RWPE1 (cell line): ENCODE measurements at regions not wholly inside any gene's neighbourhood (a gene's known extent, or its start where the extent isn't known, plus 50 kb on each side); places are given as distances from the start of the nearest gene placed in this dataset.

Source experiments
- CTCF ChIA-PET: fragments of 350-600 bp; sonication (Branson Sonifier 250); formaldehyde crosslinking; extraction: SDS; loops from one replicate; lab custom pipeline; 2021; lab: Yijun Ruan, JAX
- POLR2A ChIA-PET: fragments of 400-600 bp; formaldehyde crosslinking; extraction: SDS; loops from one replicate; lab custom pipeline; 2020; ENCODE audit warnings: antibody characterized with exemption; ENCODE audit not compliant: low non-redundant PET; lab: Yijun Ruan, JAX
- DNase-seq: peaks from one replicate; pipeline ENCODE4 v3.0.0; 2012; ENCODE audit warnings: low spot score
- H3K27ac ChIP-seq: fragments of 450-650 bp; 2 replicates; pipeline ENCODE4 v1.5.1; 2017
- TF ChIP-seq, protein P1 (sequence below): fragments of 450-650 bp; conservative IDR thresholded peaks from 2 replicates; pipeline ENCODE4 v1.5.1; 2017; ENCODE audit warnings: low read depth, mild to moderate bottlenecking

DNA sequence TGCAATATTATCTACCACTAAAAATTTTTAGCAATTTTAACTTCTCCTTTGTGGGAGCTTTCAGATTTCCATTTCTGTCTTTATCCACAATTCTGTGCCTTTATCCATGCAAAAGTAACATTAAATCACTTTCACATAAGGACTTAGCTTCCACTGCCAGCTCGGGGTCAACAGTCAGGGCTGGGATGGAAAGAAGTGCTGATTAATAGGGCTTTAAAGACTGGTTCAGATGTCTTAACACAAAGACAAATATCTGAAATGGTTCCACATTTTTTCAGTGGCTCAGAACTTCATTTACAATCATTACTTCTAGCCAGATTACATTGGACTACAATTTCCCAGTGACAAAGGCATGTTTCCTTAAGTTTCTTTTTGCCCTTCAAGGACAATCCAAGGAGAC lies 191.8 kb upstream of the CPHXL start:
- TF ChIP-seq, protein P1, sequence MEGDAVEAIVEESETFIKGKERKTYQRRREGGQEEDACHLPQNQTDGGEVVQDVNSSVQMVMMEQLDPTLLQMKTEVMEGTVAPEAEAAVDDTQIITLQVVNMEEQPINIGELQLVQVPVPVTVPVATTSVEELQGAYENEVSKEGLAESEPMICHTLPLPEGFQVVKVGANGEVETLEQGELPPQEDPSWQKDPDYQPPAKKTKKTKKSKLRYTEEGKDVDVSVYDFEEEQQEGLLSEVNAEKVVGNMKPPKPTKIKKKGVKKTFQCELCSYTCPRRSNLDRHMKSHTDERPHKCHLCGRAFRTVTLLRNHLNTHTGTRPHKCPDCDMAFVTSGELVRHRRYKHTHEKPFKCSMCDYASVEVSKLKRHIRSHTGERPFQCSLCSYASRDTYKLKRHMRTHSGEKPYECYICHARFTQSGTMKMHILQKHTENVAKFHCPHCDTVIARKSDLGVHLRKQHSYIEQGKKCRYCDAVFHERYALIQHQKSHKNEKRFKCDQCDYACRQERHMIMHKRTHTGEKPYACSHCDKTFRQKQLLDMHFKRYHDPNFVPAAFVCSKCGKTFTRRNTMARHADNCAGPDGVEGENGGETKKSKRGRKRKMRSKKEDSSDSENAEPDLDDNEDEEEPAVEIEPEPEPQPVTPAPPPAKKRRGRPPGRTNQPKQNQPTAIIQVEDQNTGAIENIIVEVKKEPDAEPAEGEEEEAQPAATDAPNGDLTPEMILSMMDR: no peak
- ChIA-PET POLR2A (no interaction called here), CTCF (no interaction called here)
- H3K27ac ChIP-seq: no peak overlapping the region
- DNase-seq: no peak

DNA sequence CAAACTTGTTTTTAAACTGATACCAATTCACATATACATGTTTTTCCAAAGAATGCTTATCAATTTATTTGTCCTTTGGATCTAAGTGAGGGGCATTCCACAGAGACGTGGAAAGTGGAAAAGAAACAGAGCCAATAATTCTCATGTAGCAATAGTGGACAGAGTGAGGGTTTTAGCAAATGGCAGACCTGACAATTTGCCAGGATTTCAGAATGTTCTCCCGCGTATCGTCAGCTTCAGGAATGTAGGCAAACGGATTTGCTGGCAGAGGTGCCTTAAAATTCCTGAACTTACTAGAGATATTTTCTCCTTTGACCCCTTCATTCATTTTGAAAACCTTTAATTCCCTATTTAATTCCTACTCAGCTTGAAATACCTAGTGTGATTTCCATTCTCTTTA lies 193.4 kb upstream of the CPHXL start:
- H3K27ac ChIP-seq: no peak overlapping the region
- ChIA-PET POLR2A (no interaction called here), CTCF (no interaction called here)
- DNase-seq: no peak
- TF ChIP-seq, protein P1: no peak

DNA sequence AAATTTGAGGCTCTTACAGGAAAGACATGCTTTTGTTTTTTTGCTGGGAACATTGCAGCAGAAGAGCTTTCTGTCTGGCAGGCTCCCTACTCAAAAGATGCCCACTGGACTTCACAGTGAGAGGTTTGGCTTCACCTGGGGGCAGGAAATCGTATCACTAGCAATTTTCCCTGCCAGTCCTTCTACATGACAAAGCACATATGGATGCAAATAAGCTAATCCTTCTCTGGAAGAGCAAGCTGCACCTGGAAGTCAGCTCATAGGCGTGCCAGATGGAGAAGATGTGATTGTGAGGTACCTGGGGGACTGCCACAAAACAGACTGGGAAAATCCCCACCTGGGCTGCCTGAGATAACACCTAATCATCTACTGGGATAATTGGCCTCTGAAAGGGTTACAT lies 195.0 kb upstream of the CPHXL start:
- ChIA-PET POLR2A (no interaction called here), CTCF (no interaction called here)
- TF ChIP-seq, protein P1: no peak
- no peak for DNase-seq
- no peak overlapping the region for H3K27ac ChIP-seq

DNA sequence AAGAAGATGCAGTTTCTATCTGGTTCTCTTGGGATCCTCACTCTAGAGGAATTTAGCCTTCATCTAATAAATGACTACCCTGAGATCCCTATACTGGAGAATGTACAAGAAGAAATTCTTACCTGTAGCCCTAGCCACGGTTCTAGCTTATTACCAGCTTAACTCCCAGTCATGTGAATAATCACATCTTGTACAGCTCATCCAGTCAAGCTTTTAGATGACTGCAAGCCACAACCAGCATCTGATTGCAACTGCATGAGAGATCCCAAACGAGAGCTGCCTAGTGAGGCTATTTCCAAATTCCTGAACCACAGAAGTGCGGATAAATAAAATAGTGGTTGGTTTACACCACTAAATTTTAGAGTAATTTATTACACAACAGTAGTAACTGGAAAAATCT lies 196.0 kb upstream of the CPHXL start:
- POLR2A ChIA-PET: no interaction called here
- CTCF ChIA-PET: no interaction called here
- no peak for DNase-seq

DNA sequence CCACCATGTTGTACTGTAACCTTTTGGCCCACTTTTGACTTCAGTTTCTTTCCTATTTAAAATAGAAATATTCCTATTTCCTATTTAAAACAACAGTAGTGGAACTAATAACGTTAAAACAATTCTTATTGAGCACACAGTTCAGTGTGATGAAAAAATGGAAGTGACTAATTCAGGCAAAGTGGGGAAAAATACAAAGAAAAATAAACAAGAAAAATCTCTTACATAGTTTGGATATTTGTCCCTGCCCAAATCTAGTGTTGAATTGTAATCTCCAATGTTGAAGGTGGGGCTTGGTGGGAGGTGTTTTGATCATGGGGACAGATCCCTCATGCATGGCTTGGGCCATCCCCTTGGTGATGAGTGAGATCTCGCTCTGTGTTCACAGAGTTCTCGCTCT lies 198.1 kb upstream of the CPHXL start:
- ChIA-PET POLR2A (no interaction called here), CTCF (no interaction called here)
- TF ChIP-seq, protein P1: no peak
- no peak overlapping the region for H3K27ac ChIP-seq
- DNase-seq: no peak

More for the DNA sequence above, 196.0 kb upstream of the CPHXL start:
- no peak overlapping the region for H3K27ac ChIP-seq
- TF ChIP-seq, protein P1: no peak

DNA sequence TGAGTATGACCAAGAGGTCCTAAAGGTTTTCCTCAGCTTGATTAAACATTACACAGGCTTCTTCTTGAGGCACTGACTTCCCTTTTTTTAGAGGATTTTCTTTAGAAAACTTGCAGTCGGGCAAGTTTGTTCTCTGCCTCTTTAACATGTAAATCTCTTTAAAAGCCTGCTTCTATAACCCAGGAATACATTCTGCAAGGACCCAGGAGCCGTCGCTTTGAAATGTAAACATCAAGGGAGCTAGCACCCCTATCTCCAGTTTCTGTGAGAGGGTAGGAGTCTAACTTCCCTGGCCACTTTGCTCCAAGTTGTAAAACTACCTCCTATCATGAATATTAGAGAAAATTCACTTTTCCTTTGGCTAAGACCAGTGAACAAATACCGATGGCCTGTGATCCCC lies 201.5 kb upstream of the CPHXL start:
- H3K27ac ChIP-seq: no peak overlapping the region
- TF ChIP-seq, protein P1: no peak
- POLR2A ChIA-PET: no interaction called here
- DNase-seq: no peak
- CTCF ChIA-PET: no interaction called here

DNA sequence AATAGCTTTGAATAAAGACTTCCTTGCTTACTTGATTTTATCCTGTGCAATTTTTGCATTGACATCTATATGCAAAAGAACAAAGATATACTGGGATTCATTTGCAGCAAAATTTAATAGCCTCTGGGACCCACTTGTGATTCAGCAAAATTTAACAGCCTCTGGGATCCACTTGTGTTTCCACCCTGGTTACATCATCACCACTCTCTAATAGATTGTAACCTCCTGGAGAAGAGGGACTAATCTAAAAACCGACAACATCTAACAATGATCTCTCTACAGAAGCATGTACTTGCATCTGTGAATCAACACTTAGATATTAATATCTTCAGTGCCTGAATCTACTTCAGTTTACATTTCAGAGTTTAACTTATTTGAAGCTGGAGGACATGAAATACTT lies 202.0 kb upstream of the CPHXL start:
- POLR2A ChIA-PET: no interaction called here
- TF ChIP-seq, protein P1: no peak

More for the DNA sequence above, 202.0 kb upstream of the CPHXL start:
- no peak for DNase-seq
- CTCF ChIA-PET: no interaction called here
- H3K27ac ChIP-seq: no peak overlapping the region
